ENCODE measurements at regions not wholly inside any gene's neighbourhood (a gene's known extent, or its start where the extent isn't known, plus 50 kb on each side); places are given as distances from the start of the nearest gene placed in this dataset.

DNA sequence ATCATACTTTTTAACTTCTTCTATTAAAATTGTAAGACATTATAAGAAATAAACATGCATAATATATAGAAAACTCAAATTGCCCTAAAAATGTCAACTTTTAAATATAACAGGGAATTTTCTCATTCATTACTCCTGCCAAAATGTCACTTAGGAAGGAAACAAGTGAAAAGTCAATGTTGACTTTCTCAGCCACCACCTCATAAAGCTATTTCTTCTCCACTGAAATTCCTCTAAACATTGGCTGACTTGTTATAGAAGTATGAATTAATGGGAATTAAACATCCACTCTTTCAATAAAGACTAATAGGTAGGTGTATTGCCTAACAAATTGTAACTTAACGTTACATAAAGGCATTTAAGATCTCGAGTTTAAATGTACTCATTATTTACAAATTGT lies 499.7 kb upstream of the SYT4 start:
- TF ChIP-seq, protein P1, sequence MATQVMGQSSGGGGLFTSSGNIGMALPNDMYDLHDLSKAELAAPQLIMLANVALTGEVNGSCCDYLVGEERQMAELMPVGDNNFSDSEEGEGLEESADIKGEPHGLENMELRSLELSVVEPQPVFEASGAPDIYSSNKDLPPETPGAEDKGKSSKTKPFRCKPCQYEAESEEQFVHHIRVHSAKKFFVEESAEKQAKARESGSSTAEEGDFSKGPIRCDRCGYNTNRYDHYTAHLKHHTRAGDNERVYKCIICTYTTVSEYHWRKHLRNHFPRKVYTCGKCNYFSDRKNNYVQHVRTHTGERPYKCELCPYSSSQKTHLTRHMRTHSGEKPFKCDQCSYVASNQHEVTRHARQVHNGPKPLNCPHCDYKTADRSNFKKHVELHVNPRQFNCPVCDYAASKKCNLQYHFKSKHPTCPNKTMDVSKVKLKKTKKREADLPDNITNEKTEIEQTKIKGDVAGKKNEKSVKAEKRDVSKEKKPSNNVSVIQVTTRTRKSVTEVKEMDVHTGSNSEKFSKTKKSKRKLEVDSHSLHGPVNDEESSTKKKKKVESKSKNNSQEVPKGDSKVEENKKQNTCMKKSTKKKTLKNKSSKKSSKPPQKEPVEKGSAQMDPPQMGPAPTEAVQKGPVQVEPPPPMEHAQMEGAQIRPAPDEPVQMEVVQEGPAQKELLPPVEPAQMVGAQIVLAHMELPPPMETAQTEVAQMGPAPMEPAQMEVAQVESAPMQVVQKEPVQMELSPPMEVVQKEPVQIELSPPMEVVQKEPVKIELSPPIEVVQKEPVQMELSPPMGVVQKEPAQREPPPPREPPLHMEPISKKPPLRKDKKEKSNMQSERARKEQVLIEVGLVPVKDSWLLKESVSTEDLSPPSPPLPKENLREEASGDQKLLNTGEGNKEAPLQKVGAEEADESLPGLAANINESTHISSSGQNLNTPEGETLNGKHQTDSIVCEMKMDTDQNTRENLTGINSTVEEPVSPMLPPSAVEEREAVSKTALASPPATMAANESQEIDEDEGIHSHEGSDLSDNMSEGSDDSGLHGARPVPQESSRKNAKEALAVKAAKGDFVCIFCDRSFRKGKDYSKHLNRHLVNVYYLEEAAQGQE (IDR thresholded peaks at IDR 0.05; ENCODE audit: insufficient read depth in 1 of 2, low read depth in 2 of 2, low read length in 2 of 2): no peak
- TF ChIP-seq FOXP2 (optimal IDR thresholded peaks at IDR 0.05; ENCODE audit: borderline replicate concordance, extremely low read depth, extremely low read length, insufficient read depth) (no peak), TAF1 (IDR thresholded peaks at IDR 0.05; ENCODE audit: borderline replicate concordance, insufficient read depth, low read length) (no peak), POLR2AphosphoS5 (IDR thresholded peaks at IDR 0.05; ENCODE audit: low read depth, low read length) (no peak), SIN3A (IDR thresholded peaks at IDR 0.05; ENCODE audit: borderline replicate concordance, insufficient read depth, low read length) (no peak)

DNA sequence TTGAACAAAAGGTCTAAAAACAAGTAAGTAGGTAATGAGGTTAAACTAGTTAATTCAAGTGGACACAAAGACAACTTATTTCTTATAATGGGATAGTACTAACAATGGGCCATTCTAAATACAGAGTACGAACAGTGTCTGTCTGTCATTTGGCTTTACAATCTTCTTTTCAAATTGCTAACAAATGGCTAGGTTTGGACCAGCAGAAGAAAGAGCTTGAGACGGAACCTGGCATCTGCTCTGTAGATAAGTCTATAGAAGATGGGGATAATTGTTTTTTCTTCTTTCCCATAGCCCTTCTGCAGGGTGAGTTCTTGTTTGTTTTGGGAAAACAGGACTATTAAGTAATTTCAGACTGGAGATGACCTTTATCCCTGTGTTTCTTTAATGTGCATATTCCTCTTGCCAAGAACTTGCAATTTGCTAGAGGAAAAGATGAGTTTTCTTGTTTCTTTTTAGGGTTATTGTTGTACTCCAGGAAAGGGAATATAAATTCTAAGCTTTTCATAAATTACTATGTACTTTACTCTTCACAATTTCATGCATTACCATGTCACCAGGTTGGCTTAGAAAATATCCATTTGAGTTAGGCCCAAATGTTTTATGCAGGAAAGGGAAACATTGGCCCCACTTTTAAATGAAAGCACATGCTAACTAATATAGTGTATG lies 500.5 kb upstream of the SYT4 start:
- TF ChIP-seq, protein P1 (IDR thresholded peaks at IDR 0.05; ENCODE audit: insufficient read depth in 1 of 2, low read depth in 2 of 2, low read length in 2 of 2): no peak
- TF ChIP-seq TAF1 (IDR thresholded peaks at IDR 0.05; ENCODE audit: borderline replicate concordance, insufficient read depth, low read length) (no peak), POLR2AphosphoS5 (IDR thresholded peaks at IDR 0.05; ENCODE audit: low read depth, low read length) (no peak), FOXP2 (optimal IDR thresholded peaks at IDR 0.05; ENCODE audit: borderline replicate concordance, extremely low read depth, extremely low read length, insufficient read depth) (no peak), SIN3A (IDR thresholded peaks at IDR 0.05; ENCODE audit: borderline replicate concordance, insufficient read depth, low read length) (no peak)

DNA sequence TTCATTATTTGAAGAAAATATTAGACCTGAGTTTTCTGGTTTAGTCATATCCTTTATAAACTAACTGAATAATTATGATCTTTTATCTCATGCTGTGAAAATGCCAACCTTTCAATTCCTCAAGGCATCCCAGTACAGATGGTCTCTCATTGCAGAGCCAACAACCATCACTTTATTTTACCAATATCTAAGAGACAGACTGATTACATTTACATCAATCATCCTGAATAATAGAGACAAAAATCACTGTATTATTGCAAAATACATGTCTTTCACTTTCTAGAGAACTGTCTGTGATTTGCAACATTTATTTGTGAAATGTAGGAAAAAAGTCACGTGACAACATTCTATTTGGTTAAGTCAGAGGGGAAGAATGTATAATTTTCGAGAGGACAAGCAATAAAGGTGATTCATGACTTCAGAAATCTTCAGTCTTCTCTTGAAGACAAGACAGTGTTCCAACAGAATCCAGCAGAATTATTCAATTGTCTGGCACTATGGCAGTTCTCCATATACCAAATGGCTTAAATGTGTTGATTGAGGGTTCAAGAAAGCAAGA lies 503.6 kb upstream of the SYT4 start:
- TF ChIP-seq, protein P1 (IDR thresholded peaks at IDR 0.05; ENCODE audit: insufficient read depth in 1 of 2, low read depth in 2 of 2, low read length in 2 of 2): no peak
- TF ChIP-seq TAF1 (IDR thresholded peaks at IDR 0.05; ENCODE audit: borderline replicate concordance, insufficient read depth, low read length) (no peak), POLR2AphosphoS5 (IDR thresholded peaks at IDR 0.05; ENCODE audit: low read depth, low read length) (no peak), SIN3A (IDR thresholded peaks at IDR 0.05; ENCODE audit: borderline replicate concordance, insufficient read depth, low read length) (no peak), FOXP2 (optimal IDR thresholded peaks at IDR 0.05; ENCODE audit: borderline replicate concordance, extremely low read depth, extremely low read length, insufficient read depth) (no peak)

DNA sequence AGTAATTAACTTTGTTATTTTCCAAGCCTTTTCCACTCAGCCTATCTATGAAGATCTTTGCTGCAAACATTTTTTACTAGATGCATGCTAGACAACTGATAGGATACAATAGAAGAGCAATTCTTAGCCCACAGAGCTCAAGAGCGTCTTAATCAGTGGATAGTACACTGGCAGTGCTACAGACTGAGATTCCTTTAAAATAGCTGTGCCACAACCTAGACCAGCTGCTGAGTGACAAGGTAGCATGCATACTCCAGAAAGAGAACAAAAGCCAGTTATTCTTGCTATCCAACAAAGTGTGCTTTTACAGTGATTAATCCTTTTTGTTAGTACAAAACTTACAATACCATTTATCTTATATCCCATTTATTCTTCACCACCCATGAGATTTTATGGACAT lies 507.9 kb upstream of the SYT4 start:
- no peak for TF ChIP-seq SIN3A (IDR thresholded peaks at IDR 0.05; ENCODE audit: borderline replicate concordance, insufficient read depth, low read length)
- TF ChIP-seq, protein P1 (IDR thresholded peaks at IDR 0.05; ENCODE audit: insufficient read depth in 1 of 2, low read depth in 2 of 2, low read length in 2 of 2): no peak
- TF ChIP-seq POLR2AphosphoS5 (IDR thresholded peaks at IDR 0.05; ENCODE audit: low read depth, low read length): no peak
- TF ChIP-seq TAF1 (IDR thresholded peaks at IDR 0.05; ENCODE audit: borderline replicate concordance, insufficient read depth, low read length): no peak
- no peak for TF ChIP-seq FOXP2 (optimal IDR thresholded peaks at IDR 0.05; ENCODE audit: borderline replicate concordance, extremely low read depth, extremely low read length, insufficient read depth)

Data from PFSK-1 (cell line).